MM.1S (cell line): ENCODE measurements at regions not wholly inside any gene's neighbourhood (a gene's known extent, or its start where the extent isn't known, plus 50 kb on each side); places are given as distances from the start of the nearest gene placed in this dataset.

Source experiments
- CTCF ChIP-seq: fragments of 300-600 bp; sonication (generic); IDR thresholded peaks from 2 replicates; pipeline ENCODE4 v1.5.1; 2016; ENCODE audit warnings: antibody characterized with exemption, low read length, mixed read lengths
- EZH2 ChIP-seq: fragments of 300-600 bp; sonication (generic); optimal IDR thresholded peaks from 2 replicates; pipeline ENCODE3; 2017; ENCODE audit warnings: low read depth, mild to moderate bottlenecking, antibody characterized with exemption, low read length, mixed read lengths

GRCh38 chr14:106606936-106607335 lies 1080.6 kb downstream of the TMEM121 start:
- TF ChIP-seq CTCF (no peak), EZH2 (no peak)
